8988T (cell line): ENCODE measurements at regions not wholly inside any gene's neighbourhood (a gene's known extent, or its start where the extent isn't known, plus 50 kb on each side); places are given as distances from the start of the nearest gene placed in this dataset.
"Not testable (repeated sequence)": the region's sequence is repeated elsewhere in the genome, so short reads cannot be mapped to it uniquely, and the experiment has no call there.

Experiments used
- DNase-seq: peaks from one replicate; pipeline ENCODE4 v3.0.0; 2011

- no peak for DNase-seq
These were observed 103.2 kb upstream of the IGLL5 start for GRCh38 chr22:22784249-22785039.

DNA sequence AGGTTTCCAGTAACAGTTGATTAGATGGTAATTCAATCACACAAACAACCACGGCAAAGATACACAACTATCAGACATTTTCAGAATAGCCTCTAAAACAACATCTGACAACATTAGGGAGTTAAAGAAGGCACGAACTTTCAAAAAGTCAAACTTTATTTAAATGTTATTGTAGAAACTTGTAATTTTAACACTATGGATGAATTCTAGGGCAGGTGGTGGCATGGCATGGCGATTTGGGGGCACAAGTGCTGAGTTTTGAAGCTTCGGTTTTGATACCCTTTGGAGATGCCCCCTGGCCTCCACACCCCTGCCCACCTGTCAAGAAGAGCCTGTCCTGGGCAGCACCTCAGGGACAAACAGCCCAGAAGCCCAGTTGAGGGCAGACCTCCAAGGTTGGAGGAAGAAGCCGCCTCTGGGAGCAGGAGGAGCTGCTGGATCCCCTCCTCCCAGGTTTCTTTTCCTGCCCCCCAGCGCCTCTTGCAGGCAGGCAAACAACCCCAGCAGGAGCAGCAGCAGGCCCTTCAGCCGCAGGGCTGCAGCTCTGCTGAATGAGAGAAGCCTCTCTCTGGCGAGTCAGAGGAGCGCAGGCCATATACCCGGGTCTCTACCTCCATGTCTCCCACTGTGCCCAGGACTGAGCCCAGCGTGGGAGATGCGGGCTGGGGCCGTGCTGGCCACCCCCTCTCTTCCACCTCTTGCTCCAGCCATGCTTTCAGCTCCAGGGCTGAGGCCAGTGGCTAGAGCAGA lies 102.1 kb upstream of the IGLL5 start:
- no peak for DNase-seq

GRCh38 chr22:22786301-22787115 lies 101.1 kb upstream of the IGLL5 start:
- no peak for DNase-seq

DNA sequence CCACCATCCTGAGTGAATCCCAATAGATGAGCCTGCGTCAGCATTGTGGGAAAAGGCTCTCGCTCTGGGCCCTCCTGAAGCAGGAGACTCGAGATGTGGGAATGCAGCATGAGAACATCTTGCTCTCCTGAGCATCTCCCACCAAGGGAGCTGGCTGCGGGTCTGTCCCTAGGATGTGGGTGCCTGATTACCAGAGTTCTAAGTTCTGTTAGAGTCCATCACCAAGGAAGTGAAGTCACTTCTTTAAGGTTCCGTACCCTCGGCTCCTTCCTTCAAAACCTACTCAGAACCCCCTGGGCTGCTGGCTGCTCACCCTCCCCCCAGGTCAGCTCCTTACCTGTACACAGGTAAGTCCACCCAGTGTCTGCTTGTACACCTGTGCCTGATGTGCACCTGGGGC lies 100.5 kb upstream of the IGLL5 start:
- no peak for DNase-seq

GRCh38 chr22:22787786-22788459 lies 99.7 kb upstream of the IGLL5 start:
- DNase-seq, result peak; percentile 38

- no peak for DNase-seq
These were observed 99.1 kb upstream of the IGLL5 start for GRCh38 chr22:22788460-22789037.

DNA sequence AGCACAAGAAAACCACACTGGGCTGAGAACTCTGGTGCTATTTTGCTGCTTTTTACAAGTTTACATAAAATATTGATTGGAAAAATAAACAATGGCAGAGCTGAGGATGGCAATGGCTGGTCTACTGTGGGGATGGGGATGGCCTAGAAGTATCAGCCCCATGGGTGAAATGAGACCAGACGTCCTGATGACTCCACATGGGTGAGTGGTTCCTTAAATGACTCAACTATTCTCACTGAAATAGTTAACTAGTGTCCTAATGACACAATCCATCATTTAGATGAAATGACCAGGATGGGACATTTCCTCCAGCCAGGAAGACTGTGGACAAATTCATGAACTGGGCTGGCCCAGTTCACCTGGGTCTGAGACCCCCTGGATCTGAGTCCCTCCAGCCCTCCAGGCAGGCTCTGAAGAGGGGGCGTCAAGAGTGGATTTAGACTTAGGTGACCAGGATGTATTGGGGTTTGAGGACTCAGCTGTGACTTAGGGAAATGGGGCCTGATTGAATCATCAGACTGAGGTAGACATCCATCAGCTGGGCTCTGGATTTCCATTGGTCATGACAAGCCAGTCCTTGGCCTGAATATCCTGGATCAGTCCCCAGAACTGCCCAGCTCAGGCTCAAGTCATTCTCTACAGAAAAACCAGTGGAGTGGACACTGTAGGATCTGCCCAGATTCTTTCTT lies 98.2 kb upstream of the IGLL5 start:
- DNase-seq, result no peak

GRCh38 chr22:22789922-22790845 lies 97.4 kb upstream of the IGLL5 start:
- DNase-seq, result no peak

- DNase-seq, result no peak
These were observed 96.0 kb upstream of the IGLL5 start for GRCh38 chr22:22791438-22792181.

DNA sequence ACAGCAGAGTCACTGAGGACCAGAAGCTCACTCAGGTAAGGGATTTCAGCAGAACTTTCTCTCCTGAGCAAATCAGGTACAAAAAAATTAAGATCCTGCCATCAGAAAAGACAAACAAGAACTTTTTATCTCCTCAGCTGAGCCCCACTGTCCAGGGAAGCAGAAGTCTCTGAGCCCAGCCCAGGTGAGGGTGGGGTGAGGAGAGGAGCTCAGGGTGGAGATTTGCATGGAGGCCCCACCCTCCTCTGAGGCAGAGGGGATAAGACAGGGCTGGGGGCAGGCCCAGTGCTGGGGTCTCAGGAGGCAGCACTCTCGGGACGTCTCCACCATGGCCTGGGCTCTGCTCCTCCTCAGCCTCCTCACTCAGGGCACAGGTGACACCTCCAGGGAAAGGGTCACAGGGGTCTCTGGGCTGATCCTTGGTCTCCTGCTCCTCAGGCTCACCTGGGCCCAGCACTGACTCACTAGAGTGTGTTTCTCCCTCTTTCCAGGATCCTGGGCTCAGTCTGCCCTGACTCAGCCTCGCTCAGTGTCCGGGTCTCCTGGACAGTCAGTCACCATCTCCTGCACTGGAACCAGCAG lies 95.3 kb upstream of the IGLL5 start:
- DNase-seq, result not testable (repeated sequence)

- DNase-seq, result not testable (repeated sequence)
These were observed 92.0 kb upstream of the IGLL5 start for GRCh38 chr22:22795639-22796038.

- no peak for DNase-seq
These were observed 90.9 kb upstream of the IGLL5 start for GRCh38 chr22:22796724-22797123.

DNA sequence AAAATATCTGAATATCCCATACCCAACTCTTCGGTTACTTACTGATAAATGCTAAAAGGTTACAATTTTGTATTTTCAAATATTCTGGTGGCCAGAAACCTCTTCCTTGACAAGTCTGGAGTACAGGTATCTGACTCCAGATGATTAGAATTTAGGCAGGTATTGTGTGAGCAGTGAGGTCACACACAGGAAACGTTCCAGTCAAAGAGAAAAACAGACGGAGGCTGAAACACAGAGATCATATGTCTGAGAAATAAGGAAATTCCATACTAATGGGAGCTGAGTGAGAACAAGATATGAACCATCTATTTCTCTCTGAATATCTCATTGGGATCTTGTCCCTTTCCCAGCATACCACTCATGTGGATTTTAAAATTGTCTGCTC lies 89.4 kb upstream of the IGLL5 start:
- no peak for DNase-seq

DNA sequence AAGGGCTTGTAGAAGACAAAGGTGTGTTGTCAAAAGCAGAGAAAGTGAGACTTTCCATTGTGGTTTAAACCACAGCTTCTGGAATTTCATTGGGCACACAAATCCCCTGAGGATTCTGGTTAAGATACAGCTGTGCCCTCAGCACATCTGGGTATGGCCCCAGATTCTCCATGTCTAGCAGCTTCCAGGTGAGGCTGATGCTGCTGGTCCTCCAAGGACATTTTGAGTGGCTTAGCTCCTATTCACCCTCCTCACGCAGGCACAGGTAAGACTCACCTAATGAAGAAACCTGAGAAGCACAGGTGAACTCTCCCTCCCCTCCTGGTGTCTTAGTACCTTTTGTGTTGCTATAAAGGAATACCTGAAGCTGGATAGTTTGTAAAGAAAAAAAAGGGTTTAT lies 88.9 kb upstream of the IGLL5 start:
- DNase-seq, result no peak

GRCh38 chr22:22799561-22799960 lies 88.1 kb upstream of the IGLL5 start:
- DNase-seq, result no peak

GRCh38 chr22:22800716-22801115 lies 86.9 kb upstream of the IGLL5 start:
- no peak for DNase-seq

DNA sequence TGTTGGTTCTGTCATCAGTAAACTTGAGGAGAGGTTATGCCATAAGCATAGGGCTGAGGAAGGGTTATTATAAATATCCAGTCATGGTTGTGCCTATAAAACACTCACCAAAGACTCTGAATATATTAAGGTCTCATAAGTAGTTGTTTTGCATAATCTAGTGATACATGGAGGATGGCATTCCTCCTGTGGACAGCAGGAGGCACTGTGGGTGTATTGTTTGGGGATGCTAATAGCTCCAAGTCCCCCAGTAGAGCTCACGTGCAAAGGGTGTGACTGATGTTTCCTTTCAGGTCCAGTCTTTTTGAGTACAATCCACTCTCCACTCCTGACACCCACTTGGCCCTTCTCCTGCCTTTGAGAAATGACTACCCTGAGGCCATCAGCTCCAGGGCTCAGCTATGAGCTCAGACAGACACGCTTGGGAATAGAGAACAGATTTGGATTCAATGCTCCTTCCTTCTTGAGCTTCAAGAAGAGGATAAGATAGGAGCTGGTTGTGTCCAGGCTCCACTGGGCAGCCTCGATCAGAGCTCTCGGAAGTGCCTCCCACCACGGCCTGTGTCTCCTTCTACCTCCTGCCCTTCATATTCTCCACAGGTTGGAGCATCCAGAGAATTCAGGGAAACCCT lies 85.2 kb upstream of the IGLL5 start:
- no peak for DNase-seq

DNA sequence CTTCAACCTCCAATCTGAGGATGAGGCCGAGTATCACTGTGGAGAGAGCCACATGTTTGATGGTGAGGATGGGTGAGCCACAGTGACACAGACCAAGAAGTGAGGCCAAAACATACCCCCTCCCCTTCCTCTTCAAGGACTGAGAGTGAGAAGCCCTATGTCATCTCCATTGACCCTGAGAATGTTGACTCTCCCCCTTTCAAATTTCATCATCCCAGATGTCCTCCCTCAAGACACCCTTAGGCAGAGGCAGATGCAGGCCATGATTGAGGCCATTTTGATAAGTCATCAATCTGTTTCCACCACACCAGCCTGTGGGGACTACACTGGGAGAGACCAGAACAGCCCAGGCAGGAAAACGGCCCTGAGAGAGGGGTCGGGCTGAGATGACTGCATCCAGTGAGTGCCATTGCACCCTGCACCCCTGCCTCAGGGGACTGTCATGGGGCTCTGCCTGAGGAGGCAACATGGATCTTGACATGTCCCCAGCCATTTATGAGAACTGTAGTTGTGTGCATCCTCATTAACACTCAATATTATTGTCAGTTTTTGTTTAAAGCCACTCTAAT lies 84.2 kb upstream of the IGLL5 start:
- DNase-seq, result no peak

GRCh38 chr22:22810018-22810427 lies 77.6 kb upstream of the IGLL5 start:
- DNase-seq, result peak; percentile 34
